Activated T-helper 1 cell treated with anti-CD3 and anti-CD28 coated beads, Interleukin-12 subunit alpha, Interleukin-12 subunit beta, Interleukin-2, Interleukin-4 antibody, amounts not matched to agents 30 ng/mL and 10 ng/mL and 1 ng/mL, durations not matched to agents 14 hours and 24 hours and 36 hours (primary cell): ENCODE measurements at regions not wholly inside any gene's neighbourhood (a gene's known extent, or its start where the extent isn't known, plus 50 kb on each side); places are given as distances from the start of the nearest gene placed in this dataset.

ENCODE experiments used
- DNase-seq: peaks from one replicate; pipeline ENCODE4 v3.0.0; 2021; ENCODE audit warnings: low spot score
- H3K27ac Mint-ChIP-seq: one replicate; pipeline ENCODE4 v1.8.0; 2021; ENCODE audit warnings: mild to moderate bottlenecking, mixed read lengths
- H3K27me3 Mint-ChIP-seq: one replicate; pipeline ENCODE4 v1.8.0; 2022; ENCODE audit warnings: mild to moderate bottlenecking, moderate library complexity, mixed read lengths; ENCODE audit not compliant: insufficient read depth
- H3K36me3 Mint-ChIP-seq: one replicate; pipeline ENCODE4 v1.8.0; 2021; ENCODE audit warnings: low read depth, mixed read lengths
- H3K4me1 Mint-ChIP-seq: one replicate; pipeline ENCODE4 v1.8.0; 2021; ENCODE audit warnings: low read depth, mixed read lengths
- H3K4me3 Mint-ChIP-seq: one replicate; pipeline ENCODE4 v1.8.0; 2021; ENCODE audit warnings: mild to moderate bottlenecking, moderate library complexity, mixed read lengths
- H3K9me3 Mint-ChIP-seq: one replicate; pipeline ENCODE4 v1.8.0; 2021; ENCODE audit warnings: mixed read lengths
- intact Hi-C: fragments of 100-400 bp; cut with micrococcal nuclease; formaldehyde crosslinking; loops from one replicate; pipeline ENCODE4 v1.15.1; 2024

DNA sequence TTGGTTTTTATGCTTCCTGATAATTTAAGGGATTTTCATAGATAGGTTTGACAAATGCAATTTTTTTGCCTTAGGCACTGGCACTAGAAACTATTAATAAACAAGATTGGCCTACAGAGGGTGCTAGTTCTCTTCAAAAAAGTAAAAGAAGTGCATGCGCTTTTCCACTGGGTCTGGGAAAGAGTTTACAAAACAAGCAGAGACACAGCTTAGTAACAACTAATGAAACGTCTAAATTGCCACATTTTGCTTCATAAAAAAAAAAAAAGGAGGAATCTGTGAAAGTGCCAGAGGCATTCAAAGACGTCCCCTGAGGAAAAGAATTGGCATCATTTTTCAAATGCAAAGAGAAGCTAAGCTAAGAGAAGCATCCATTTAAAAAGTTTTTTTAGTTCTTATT lies 58.3 kb upstream of the EEA1 start:
- Mint-ChIP-seq H3K9me3 (no peaks in the 10 kb centered on the region), H3K4me3 (no peak overlapping the region), H3K36me3 (no peaks in the 10 kb centered on the region), H3K4me1 (peaks cover 30% of the 10 kb centered on the region), H3K27ac (peak overlapping the region; percentile 79), H3K27me3 (no peaks in the 10 kb centered on the region)
- intact Hi-C loops, result loop anchor here (1.0 to 10.0 kb wide), 10 partner anchors 38 to 1605 kb away; no protein-coding TSS in a partner anchor
- no peak for DNase-seq

DNA sequence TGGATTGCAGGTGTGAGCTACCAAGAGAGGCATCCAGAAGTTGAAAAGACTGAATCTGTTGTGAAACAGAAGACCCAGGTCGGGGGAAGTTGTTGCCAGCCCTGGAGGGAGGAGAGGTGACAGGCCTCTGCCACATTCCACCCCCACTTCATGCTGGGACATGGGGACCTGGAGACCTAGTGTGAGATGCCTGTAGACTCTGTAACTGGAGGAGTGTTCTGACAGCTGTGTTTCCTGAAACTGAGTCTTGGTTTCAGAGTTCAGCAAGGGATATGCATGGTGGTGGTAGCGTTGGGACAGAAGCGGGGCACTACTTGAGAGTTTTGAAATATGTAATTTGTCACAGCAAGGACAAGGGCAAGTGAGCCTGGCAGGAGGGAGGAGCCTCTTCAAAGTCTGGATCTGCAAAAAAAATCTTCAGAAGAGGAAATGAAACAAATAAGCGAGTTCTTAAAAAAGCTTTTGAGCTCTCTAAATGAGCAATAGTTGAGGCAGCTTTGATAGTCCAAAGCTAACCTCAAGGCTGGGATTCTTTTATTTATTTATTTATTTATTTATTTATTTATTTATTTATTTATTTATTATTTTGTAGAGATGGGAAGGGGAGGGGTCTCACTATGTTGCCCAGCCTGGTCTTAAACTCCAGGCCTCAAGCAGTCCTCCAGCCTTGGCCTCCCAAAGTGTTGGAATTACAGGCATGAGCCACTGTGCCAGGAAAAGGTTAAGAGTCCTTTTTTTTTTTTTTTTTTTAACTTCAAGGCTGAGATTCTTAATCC lies 58.9 kb upstream of the EEA1 start:
- no peaks in the 10 kb centered on the region for H3K27me3 Mint-ChIP-seq
- H3K36me3 Mint-ChIP-seq, result no peaks in the 10 kb centered on the region
- H3K4me3 Mint-ChIP-seq, result peak overlapping the region; percentile 62
- DNase-seq, result no peak
- H3K27ac Mint-ChIP-seq, result peak overlapping the region; percentile 79
- no peaks in the 10 kb centered on the region for H3K9me3 Mint-ChIP-seq
- peaks cover 30% of the 10 kb centered on the region for H3K4me1 Mint-ChIP-seq
- intact Hi-C loops, result loop anchor here (1.0 to 10.0 kb wide), 11 partner anchors 37 to 1605 kb away; no protein-coding TSS in a partner anchor

DNA sequence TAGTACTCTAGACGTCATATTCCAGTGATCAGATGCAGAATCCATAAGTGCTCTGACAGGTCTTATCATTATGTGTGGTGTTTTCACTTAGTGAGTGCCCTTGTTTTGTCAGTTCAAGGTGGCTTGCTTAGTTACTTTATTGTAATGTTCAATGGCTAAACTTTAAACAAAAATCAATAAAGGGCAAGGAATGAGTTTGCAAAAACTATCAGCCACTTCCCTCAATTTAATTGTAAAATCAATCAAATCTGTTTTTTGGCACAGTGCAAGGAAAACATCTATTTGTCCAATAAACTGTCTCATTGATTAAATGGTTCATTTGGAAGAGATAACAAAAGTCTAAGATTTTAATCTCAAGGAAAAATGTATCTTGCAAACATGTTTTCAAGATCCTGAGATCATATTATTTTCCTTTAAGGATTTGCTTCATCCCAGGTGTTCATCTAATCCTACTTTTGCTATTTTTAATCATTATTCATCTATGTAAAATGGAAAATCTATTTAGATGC lies 59.6 kb upstream of the EEA1 start:
- Mint-ChIP-seq H3K9me3 (no peaks in the 10 kb centered on the region), H3K4me1 (peaks cover 30% of the 10 kb centered on the region), H3K4me3 (no peak overlapping the region), H3K27ac (no peak overlapping the region), H3K36me3 (no peaks in the 10 kb centered on the region), H3K27me3 (no peaks in the 10 kb centered on the region)
- no peak for DNase-seq
- intact Hi-C loops, result loop anchor here (1.0 to 10.0 kb wide), 3 partner anchors 61 to 756 kb away; no protein-coding TSS in a partner anchor

DNA sequence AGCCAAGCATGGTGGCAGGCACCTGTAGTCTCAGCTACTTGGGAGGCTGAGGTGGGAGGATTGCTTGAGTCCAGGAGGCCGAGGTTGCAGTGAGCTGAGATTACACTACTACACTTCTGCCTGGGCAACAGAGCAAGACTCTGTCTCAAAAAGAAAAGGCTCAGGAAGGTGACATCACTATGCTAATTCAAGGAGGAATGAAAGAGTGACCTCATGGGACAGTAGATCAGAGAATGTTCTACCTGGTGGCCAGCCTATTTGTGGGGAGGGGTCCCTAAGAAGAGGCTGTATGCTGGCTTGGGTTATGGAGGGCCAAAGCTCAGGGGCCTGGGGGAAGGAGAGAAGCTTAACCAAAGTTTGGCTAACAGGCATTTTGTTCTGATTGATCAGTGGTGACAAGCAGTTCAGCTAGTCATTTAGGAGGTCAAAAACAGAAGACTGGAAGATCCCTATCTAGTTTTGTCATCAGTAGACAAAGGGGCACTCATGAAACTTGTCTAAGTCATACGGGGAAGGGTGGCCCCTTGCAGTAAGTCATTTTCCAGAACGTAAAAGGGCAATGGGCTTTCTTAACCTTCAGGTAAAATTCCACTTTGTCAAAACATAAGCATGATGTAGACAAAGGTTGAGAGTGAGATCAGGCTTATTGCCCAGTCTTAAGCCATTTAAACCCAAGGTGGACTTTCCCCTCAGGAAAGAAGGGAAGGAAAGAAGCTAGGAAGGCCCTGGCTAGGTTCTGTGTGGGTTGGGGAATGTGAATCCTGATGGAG lies 60.8 kb upstream of the EEA1 start:
- H3K36me3 Mint-ChIP-seq, result no peaks in the 10 kb centered on the region
- H3K27ac Mint-ChIP-seq, result peak overlapping the region; percentile 93
- H3K4me3 Mint-ChIP-seq, result peak overlapping the region; percentile 31

DNA sequence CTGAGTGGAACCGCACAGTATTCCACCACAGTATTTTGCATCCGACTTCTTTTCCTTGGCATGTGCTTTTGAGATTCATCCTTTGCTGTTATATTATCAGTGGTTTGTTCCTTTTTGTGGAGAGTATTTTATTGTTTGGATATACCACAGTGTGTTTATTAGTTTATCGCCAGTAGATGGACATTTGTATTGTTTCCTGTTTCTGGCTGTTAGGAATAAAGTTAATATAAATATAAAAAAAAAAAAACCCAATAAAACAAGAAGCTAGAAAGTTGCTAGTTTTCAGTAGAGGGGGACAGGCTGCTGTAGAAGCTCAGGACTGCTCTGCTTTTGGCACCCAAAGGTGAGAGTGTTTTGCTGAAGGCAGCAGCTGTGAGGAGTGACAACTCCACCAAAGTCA lies 62.0 kb upstream of the EEA1 start:
- no peaks in the 10 kb centered on the region for H3K9me3 Mint-ChIP-seq
- no peaks in the 10 kb centered on the region for H3K27me3 Mint-ChIP-seq
- DNase-seq, result no peak
- H3K4me3 Mint-ChIP-seq, result no peak overlapping the region
- H3K4me1 Mint-ChIP-seq, result peaks cover 30% of the 10 kb centered on the region
- intact Hi-C loops, result loop anchor here (5.0 kb wide), 1 partner anchor 791 kb away; no protein-coding TSS in a partner anchor
- H3K36me3 Mint-ChIP-seq, result no peaks in the 10 kb centered on the region
- peak overlapping the region; percentile 3 for H3K27ac Mint-ChIP-seq

More for the DNA sequence above, 60.8 kb upstream of the EEA1 start:
- no peak for DNase-seq
- H3K4me1 Mint-ChIP-seq, result peaks cover 30% of the 10 kb centered on the region
- intact Hi-C loops, result loop anchor here (1.0 to 10.0 kb wide), 4 partner anchors 100 to 792 kb away; no protein-coding TSS in a partner anchor
- H3K9me3 Mint-ChIP-seq, result no peaks in the 10 kb centered on the region
- no peaks in the 10 kb centered on the region for H3K27me3 Mint-ChIP-seq

DNA sequence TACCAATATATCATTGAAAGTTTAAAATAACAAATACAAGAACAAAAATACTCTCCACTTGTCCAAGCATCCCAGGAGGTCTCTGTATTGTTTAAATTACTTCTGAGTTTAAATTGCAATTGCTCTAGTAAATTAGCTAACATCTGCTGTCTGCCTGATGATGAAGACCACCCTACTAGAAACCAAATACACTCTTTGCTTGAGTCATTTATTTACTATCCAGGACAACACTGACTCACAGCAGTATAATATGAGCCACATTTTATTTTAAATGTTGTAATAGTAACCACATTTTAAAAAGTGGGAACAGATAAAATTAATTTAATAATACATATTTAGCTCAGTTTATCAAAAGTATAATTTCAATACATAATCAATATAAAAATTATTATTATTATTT lies 62.9 kb upstream of the EEA1 start:
- peaks cover 29% of the 10 kb centered on the region for H3K4me1 Mint-ChIP-seq
- intact Hi-C loops, result loop anchor here (5.0 kb wide), 1 partner anchor 790 kb away; no protein-coding TSS in a partner anchor

DNA sequence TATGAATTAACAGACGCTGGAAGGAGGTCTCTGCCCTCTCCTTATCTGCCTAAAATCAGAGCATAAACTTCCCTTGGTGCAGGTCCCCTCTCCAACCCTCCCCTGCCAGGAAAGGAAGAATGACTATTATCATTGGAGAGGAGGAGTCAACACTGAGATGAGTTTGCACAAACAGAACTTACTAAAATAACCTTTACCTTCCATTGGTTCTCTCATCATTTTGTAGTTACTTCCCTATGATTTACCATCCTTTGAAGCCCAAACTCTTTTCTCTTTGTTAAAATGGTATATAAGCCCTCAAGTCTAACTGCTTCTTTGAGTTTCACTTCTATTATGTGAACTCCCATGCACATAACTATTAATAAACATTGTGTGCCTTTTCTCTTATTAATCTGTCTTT lies 64.2 kb upstream of the EEA1 start:
- Mint-ChIP-seq H3K9me3 (no peaks in the 10 kb centered on the region), H3K4me3 (no peak overlapping the region), H3K27ac (no peak overlapping the region), H3K36me3 (no peaks in the 10 kb centered on the region), H3K4me1 (peaks cover 17% of the 10 kb centered on the region), H3K27me3 (no peaks in the 10 kb centered on the region)
- DNase-seq, result no peak
- intact Hi-C loops, result loop anchor here (5.0 kb wide), 1 partner anchor 789 kb away; no protein-coding TSS in a partner anchor

More for the DNA sequence above, 62.9 kb upstream of the EEA1 start:
- H3K4me3 Mint-ChIP-seq, result no peak overlapping the region
- H3K36me3 Mint-ChIP-seq, result no peaks in the 10 kb centered on the region
- H3K27me3 Mint-ChIP-seq, result no peaks in the 10 kb centered on the region
- no peaks in the 10 kb centered on the region for H3K9me3 Mint-ChIP-seq
- no peak for DNase-seq
- no peak overlapping the region for H3K27ac Mint-ChIP-seq

DNA sequence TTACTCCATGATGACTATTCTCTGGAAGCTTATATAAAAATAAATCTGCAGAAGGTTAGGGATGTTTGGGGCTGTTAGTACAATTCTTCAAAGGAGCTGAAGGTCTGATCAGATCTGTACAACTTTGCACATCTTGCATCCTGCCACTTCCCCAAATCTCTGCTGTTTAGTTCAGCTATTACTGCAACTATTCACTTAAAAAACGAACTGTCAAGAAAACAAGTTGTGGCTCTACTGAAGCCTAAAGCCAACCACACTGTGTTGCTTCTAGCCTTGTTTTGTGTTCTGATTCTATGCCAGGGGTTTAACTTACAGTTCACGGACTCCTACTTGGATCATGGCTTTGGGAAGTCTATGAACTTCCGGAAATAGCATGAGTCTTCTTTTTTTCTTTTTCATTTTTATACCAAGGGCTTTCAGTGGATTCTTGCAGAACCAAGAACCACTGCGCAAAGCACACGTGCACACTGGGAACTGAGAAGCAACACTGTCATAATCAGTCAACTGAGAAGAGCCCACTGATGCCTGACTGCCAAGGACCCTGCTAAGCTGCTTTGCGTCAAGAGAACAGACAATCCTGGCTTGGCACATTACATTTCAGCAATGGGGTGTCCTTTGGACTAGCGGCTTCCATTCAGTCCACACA lies 66.3 kb upstream of the EEA1 start:
- no peak overlapping the region for H3K4me3 Mint-ChIP-seq
- intact Hi-C loops, result no loop called here
- no peaks in the 10 kb centered on the region for H3K27me3 Mint-ChIP-seq
- H3K9me3 Mint-ChIP-seq, result no peaks in the 10 kb centered on the region
- no peak for DNase-seq
- H3K27ac Mint-ChIP-seq, result no peak overlapping the region
- H3K4me1 Mint-ChIP-seq, result peaks cover under 1% of the 10 kb centered on the region
- no peaks in the 10 kb centered on the region for H3K36me3 Mint-ChIP-seq

DNA sequence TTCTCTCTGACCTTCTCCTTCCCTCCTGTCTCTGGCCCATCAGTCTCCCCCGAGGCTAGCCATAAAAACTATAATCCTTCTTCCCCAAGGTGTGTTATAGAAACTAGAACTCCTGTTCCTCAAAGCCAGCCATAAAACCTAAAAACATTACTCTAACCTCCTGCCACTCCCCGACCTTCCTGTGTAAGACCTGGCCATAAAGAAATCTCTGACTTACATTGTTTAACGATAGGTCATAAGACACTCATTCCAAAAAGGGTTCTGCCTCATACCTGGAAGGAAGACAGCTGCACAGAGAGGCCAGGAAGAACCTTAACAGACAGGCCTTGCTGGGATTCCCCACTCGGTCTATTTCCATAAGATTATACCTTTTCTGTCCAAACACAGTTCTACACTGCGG lies 70.9 kb upstream of the EEA1 start:
- Mint-ChIP-seq H3K27me3 (no peaks in the 10 kb centered on the region), H3K9me3 (no peaks in the 10 kb centered on the region), H3K27ac (no peak overlapping the region), H3K36me3 (no peaks in the 10 kb centered on the region), H3K4me1 (no peaks in the 10 kb centered on the region), H3K4me3 (no peak overlapping the region)
- intact Hi-C loops, result no loop called here
- no peak for DNase-seq

DNA sequence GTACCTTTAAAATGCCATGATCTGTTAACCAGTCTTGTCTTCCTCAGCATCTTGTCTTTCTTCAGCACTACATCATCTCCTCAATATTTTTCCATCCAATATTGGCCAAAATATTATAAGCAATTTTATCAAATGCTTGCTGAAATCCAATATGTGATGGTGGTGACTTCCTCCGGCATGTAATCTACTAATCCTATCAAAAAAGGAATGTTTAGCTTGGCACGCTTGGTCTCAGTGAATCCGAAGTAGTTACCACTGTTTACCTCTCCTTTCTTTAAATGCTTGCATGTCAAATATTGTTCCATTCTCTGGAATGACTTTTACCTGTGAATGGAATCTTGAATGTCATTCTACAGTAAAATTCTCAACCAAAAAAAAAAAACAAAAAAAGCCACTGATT lies 72.3 kb upstream of the EEA1 start:
- Mint-ChIP-seq H3K9me3 (no peaks in the 10 kb centered on the region), H3K27me3 (no peaks in the 10 kb centered on the region), H3K36me3 (no peaks in the 10 kb centered on the region), H3K4me3 (no peak overlapping the region), H3K4me1 (no peaks in the 10 kb centered on the region), H3K27ac (no peak overlapping the region)
- intact Hi-C loops, result no loop called here
- DNase-seq, result no peak

DNA sequence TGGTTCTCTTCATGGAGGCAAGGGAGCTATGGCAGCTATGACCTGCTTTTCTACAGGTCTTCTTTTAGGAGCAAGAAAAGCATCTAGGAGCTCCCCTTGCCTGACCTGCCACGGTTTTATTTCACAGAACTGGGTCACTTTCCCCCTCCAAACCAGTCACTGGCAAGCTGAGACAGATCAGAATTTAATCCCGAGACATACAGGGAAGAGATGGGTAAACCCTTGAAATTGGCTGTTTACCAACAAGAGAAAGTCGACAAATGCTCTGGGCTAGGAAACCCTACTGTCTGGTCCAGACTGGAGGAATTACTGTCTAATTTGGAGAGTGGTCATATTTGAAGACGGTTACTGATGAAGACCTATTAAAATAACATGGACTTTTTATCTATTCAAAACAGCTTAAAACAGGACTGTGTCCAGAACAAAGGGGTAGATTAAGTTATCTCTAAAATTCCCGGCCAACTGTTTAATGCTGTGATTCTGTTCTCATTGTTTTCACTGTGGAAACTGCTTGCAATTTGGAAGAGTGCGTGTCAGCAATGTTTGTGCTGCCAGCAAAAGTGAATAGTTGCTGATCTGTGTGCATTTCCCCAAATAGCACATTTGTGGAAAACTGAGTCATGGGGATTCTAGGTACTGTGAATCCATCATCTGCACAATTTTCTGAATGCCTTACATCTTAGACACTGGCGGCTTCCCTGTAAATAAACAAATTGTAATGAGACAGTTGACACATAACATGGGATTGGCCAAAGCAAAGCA lies 73.4 kb upstream of the EEA1 start:
- H3K27ac Mint-ChIP-seq, result no peak overlapping the region
- H3K4me1 Mint-ChIP-seq, result no peaks in the 10 kb centered on the region
- intact Hi-C loops, result no loop called here
- no peaks in the 10 kb centered on the region for H3K27me3 Mint-ChIP-seq
- no peaks in the 10 kb centered on the region for H3K36me3 Mint-ChIP-seq
- H3K4me3 Mint-ChIP-seq, result no peak overlapping the region
- no peaks in the 10 kb centered on the region for H3K9me3 Mint-ChIP-seq
- DNase-seq, result no peak
